Esophagus (tissue), 2 donors: ENCODE measurements at regions not wholly inside any gene's neighbourhood (a gene's known extent, or its start where the extent isn't known, plus 50 kb on each side); places are given as distances from the start of the nearest gene placed in this dataset.
"Not testable (repeated sequence)": the region's sequence is repeated elsewhere in the genome, so short reads cannot be mapped to it uniquely, and the experiment has no call there.

Experiments
- H3K27ac ChIP-seq, 2 donors: one replicate each; pipeline ENCODE4 v1.5.1; 2013; ENCODE audit warnings: low read depth in 2 of 2, mild to moderate bottlenecking in 2 of 2, inconsistent platforms in 1 of 2, low read length in 1 of 2, moderate library complexity in 1 of 2
- H3K27me3 ChIP-seq, 2 donors: one replicate each; pipeline ENCODE4 v1.6.1; 2013; ENCODE audit warnings: low read length in 2 of 2, control low read depth in 1 of 2, mild to moderate bottlenecking in 1 of 2; ENCODE audit not compliant: insufficient read depth in 2 of 2, control insufficient read depth in 1 of 2
- H3K36me3 ChIP-seq, 2 donors: one replicate each; pipeline ENCODE4 v1.6.1; 2013; ENCODE audit warnings: low read length in 1 of 2; ENCODE audit not compliant: control insufficient read depth in 2 of 2, insufficient read depth in 2 of 2
- H3K4me1 ChIP-seq, 2 donors: one replicate each; pipeline ENCODE4 v1.6.1; 2013; ENCODE audit warnings: low read length in 1 of 2; ENCODE audit not compliant: control insufficient read depth in 2 of 2, insufficient read depth in 2 of 2
- H3K4me3 ChIP-seq, 2 donors: one replicate each; pipeline ENCODE4 v1.5.1; 2013; ENCODE audit warnings: low read length in 2 of 2, mild to moderate bottlenecking in 2 of 2, low read depth in 1 of 2, moderate library complexity in 1 of 2
- H3K9me3 ChIP-seq, 2 donors: one replicate each; pipeline ENCODE4 v1.6.1; 2013; ENCODE audit warnings: mild to moderate bottlenecking in 2 of 2, low read depth in 1 of 2, low read length in 1 of 2, moderate library complexity in 1 of 2; ENCODE audit not compliant: control insufficient read depth in 2 of 2, insufficient read depth in 1 of 2
- WGBS, 2 donors: extraction: QIAGEN DNeasy Blood & Tissue Kit; methylation state at CpG; one replicate each; pipeline ENCODE4 v1.1.7; 2013; 5-methylcytosine and 5-hydroxymethylcytosine counted together
- donor health status: healthy with polysubstance abuse.
- donor health status: Bipolar disorder and iron deficiency.

GRCh38 chrX:55813150-55813549 is 95.6 kb downstream of the RRAGB start:
- no peaks in the 10 kb centered on the region for H3K4me1 ChIP-seq
- no peak overlapping the region for H3K27ac ChIP-seq
- H3K27me3 ChIP-seq = no peaks in the 10 kb centered on the region
- H3K4me3 ChIP-seq = no peak overlapping the region
- no peaks in the 10 kb centered on the region for H3K36me3 ChIP-seq
- WGBS, 2 donors = 49 to 60% methylated on average over 2 to 3 of the region's 3 CpGs
- H3K9me3 ChIP-seq = peaks cover 0 to 6% of the 10 kb centered on the region in 2 donors

GRCh38 chrX:55815546-55815945 is 98.0 kb downstream of the RRAGB start:
- Histone ChIP-seq H3K4me3 (no peak overlapping the region), H3K27ac (no peak overlapping the region), H3K27me3 (no peaks in the 10 kb centered on the region), H3K9me3 (peaks cover 0 to 6% of the 10 kb centered on the region in 2 donors), H3K36me3 (no peaks in the 10 kb centered on the region), H3K4me1 (no peaks in the 10 kb centered on the region)

GRCh38 chrX:55816023-55816422 is 98.5 kb downstream of the RRAGB start:
- no peaks in the 10 kb centered on the region for H3K4me1 ChIP-seq
- H3K36me3 ChIP-seq = no peaks in the 10 kb centered on the region
- no peak overlapping the region for H3K4me3 ChIP-seq
- H3K9me3 ChIP-seq = peaks cover 0 to 6% of the 10 kb centered on the region in 2 donors
- 45 to 58% methylated on average over 2 of the region's 2 CpGs for WGBS, 2 donors
- H3K27me3 ChIP-seq = no peaks in the 10 kb centered on the region
- H3K27ac ChIP-seq = no peak overlapping the region

- Histone ChIP-seq H3K27me3 (no peaks in the 10 kb centered on the region), H3K9me3 (no peaks in the 10 kb centered on the region), H3K27ac (peak overlapping the region; percentile 64 to 79), H3K36me3 (no peaks in the 10 kb centered on the region), H3K4me3 (no peak overlapping the region), H3K4me1 (no peaks in the 10 kb centered on the region)
- 44 to 45% methylated on average over 3 of the region's 3 CpGs for WGBS, 2 donors
Observed at GRCh38 chrX:55818673-55819375, 101.3 kb downstream of the RRAGB start.

- WGBS, 2 donors = 46 to 52% methylated on average over 2 of the region's 2 CpGs
- peaks cover 0 to 3% of the 10 kb centered on the region in 2 donors for H3K9me3 ChIP-seq
- no peaks in the 10 kb centered on the region for H3K4me1 ChIP-seq
- no peaks in the 10 kb centered on the region for H3K36me3 ChIP-seq
- H3K27me3 ChIP-seq = no peaks in the 10 kb centered on the region
- H3K4me3 ChIP-seq = no peak overlapping the region
- H3K27ac ChIP-seq = no peak overlapping the region
Observed at GRCh38 chrX:55839485-55839884, 121.9 kb downstream of the RRAGB start.

GRCh38 chrX:55841962-55842752 is 124.6 kb downstream of the RRAGB start:
- WGBS, 2 donors = 70 to 85% methylated on average over 4 of the region's 4 CpGs
- no peak overlapping the region for H3K4me3 ChIP-seq
- no peaks in the 10 kb centered on the region for H3K36me3 ChIP-seq
- H3K9me3 ChIP-seq = peaks cover 0 to 3% of the 10 kb centered on the region in 2 donors
- H3K27ac ChIP-seq = no peak overlapping the region
- no peaks in the 10 kb centered on the region for H3K27me3 ChIP-seq
- no peaks in the 10 kb centered on the region for H3K4me1 ChIP-seq

GRCh38 chrX:55866779-55867178 is 149.2 kb downstream of the RRAGB start:
- H3K4me1 ChIP-seq, H3K4me3 ChIP-seq, H3K27me3 ChIP-seq, H3K36me3 ChIP-seq, H3K27ac ChIP-seq, H3K9me3 ChIP-seq: not testable (repeated sequence)
- WGBS, 2 donors = 40 to 45% methylated on average over 4 of the region's 4 CpGs

- no peaks in the 10 kb centered on the region for H3K4me1 ChIP-seq
- no peaks in the 10 kb centered on the region for H3K9me3 ChIP-seq
- no peak overlapping the region for H3K4me3 ChIP-seq
- H3K36me3 ChIP-seq = no peaks in the 10 kb centered on the region
- no peaks in the 10 kb centered on the region for H3K27me3 ChIP-seq
- WGBS, 2 donors = 55 to 75% methylated on average over 1 of the region's 1 CpG
- H3K27ac ChIP-seq = no peak overlapping the region
Observed at GRCh38 chrX:55867181-55867651, 149.7 kb downstream of the RRAGB start.

- 79 to 86% methylated on average over 1 of the region's 1 CpG for WGBS, 2 donors
- no peak overlapping the region for H3K27ac ChIP-seq
- H3K36me3 ChIP-seq = no peaks in the 10 kb centered on the region
- no peaks in the 10 kb centered on the region for H3K4me1 ChIP-seq
- H3K9me3 ChIP-seq = no peaks in the 10 kb centered on the region
- no peak overlapping the region for H3K4me3 ChIP-seq
- H3K27me3 ChIP-seq = no peaks in the 10 kb centered on the region
Observed at GRCh38 chrX:55867708-55868107, 150.2 kb downstream of the RRAGB start.

- Histone ChIP-seq H3K36me3 (no peaks in the 10 kb centered on the region), H3K27ac (no peak overlapping the region), H3K4me3 (no peak overlapping the region), H3K9me3 (no peaks in the 10 kb centered on the region), H3K27me3 (no peaks in the 10 kb centered on the region), H3K4me1 (no peaks in the 10 kb centered on the region)
Observed at GRCh38 chrX:55874807-55875206, 157.3 kb downstream of the RRAGB start.
